K562 (cell line): ENCODE measurements at regions not wholly inside any gene's neighbourhood (a gene's known extent, or its start where the extent isn't known, plus 50 kb on each side); places are given as distances from the start of the nearest gene placed in this dataset.

Source experiments
- ARID2 ChIP-seq: fragments of 450-650 bp; IDR thresholded peaks from 2 replicates; pipeline ENCODE4 v1.6.1; 2017; ENCODE audit warnings: antibody characterized with exemption, mild to moderate bottlenecking
- JUNB ChIP-seq: fragments of 450-650 bp; formaldehyde crosslinking; conservative IDR thresholded peaks from 2 replicates; pipeline ENCODE4 v1.4.0; 2020; ENCODE audit warnings: mild to moderate bottlenecking
- ZNF24 ChIP-seq: fragments of 450-650 bp; IDR thresholded peaks from 2 replicates; pipeline ENCODE4 v1.6.1; 2016
- TF ChIP-seq, protein P1 (sequence below), 3 experiments: IDR thresholded peaks in 2 of 3; conservative IDR thresholded peaks in 1 of 3; 2 replicates each; pipeline ENCODE4 v1.5.1; 2011 to 2012; ENCODE audit warnings: low read length in 3 of 3, mild to moderate bottlenecking in 3 of 3, control low read depth in 2 of 3, improper control_type of control experiment in 1 of 3, inconsistent platforms in 1 of 3, low read depth in 1 of 3, mixed read lengths in 1 of 3, moderate library complexity in 1 of 3; ENCODE audit not compliant: insufficient read depth in 2 of 3

DNA sequence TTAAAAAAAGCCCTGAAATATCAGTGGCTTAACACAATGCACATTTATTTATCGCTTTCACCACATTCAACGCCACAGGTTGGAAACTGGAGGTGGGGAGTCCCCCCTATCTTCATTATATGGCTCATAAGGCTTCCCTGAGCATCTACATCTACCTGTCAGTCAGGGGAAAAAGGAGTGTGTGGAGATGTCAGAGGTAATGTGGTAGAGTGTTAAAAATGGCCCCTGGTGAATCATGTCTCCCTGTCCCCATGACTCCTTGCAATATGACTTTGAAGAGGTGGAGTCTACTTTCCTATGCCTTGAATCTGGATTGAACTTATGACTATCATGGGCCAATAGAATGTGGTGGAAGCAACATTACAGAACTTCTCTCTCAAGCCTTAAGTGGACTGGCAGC, 65.5 kb upstream of the BTBD3 start:
- TF ChIP-seq, protein P1, sequence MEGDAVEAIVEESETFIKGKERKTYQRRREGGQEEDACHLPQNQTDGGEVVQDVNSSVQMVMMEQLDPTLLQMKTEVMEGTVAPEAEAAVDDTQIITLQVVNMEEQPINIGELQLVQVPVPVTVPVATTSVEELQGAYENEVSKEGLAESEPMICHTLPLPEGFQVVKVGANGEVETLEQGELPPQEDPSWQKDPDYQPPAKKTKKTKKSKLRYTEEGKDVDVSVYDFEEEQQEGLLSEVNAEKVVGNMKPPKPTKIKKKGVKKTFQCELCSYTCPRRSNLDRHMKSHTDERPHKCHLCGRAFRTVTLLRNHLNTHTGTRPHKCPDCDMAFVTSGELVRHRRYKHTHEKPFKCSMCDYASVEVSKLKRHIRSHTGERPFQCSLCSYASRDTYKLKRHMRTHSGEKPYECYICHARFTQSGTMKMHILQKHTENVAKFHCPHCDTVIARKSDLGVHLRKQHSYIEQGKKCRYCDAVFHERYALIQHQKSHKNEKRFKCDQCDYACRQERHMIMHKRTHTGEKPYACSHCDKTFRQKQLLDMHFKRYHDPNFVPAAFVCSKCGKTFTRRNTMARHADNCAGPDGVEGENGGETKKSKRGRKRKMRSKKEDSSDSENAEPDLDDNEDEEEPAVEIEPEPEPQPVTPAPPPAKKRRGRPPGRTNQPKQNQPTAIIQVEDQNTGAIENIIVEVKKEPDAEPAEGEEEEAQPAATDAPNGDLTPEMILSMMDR (IDR thresholded peaks at IDR 0.05 in 2 of 3, conservative IDR thresholded peaks at IDR 0.05 in 1 of 3; ENCODE audit: insufficient read depth in 2 of 3, low read depth in 1 of 3, low read length in 3 of 3): no peak
- TF ChIP-seq ZNF24 (no peak), ARID2 (no peak), JUNB (CRISPR knock-in tag) (no peak)
